ENCODE measurements at regions not wholly inside any gene's neighbourhood (a gene's known extent, or its start where the extent isn't known, plus 50 kb on each side); places are given as distances from the start of the nearest gene placed in this dataset.

GRCh38 chr2:43062058-43062457 is 164.3 kb downstream of the ZFP36L2 start:
- H3K4me1 ChIP-seq (ENCODE audit: control insufficient read depth in 4 of 4, insufficient read depth in 4 of 4, low read length in 3 of 4) = peaks cover 2 to 14% (median 6%) of the 10 kb centered on the region in 4 donors
- no peak overlapping the region for H3K9ac ChIP-seq (ENCODE audit: low read depth in 1 of 2, low read length in 2 of 2)
- no peak for DNase-seq (ENCODE audit: low spot score)
- H3K9me3 ChIP-seq (ENCODE audit: control insufficient read depth in 4 of 4, low read length in 3 of 4) = no peaks in the 10 kb centered on the region
- no peak overlapping the region for H3K27ac ChIP-seq (ENCODE audit: low read depth in 1 of 2, low read length in 2 of 2)
- no peak for TF ChIP-seq ATF3 (IDR thresholded peaks at IDR 0.05)
- TF ChIP-seq EGR1 (IDR thresholded peaks at IDR 0.05; ENCODE audit: low read depth in 2 of 2) = no peak
- no peak for TF ChIP-seq RAD21 (IDR thresholded peaks at IDR 0.05)
- TF ChIP-seq HNF4G (IDR thresholded peaks at IDR 0.05) = no peak
- no peak for TF ChIP-seq REST (IDR thresholded peaks at IDR 0.05)
- no peak for TF ChIP-seq MAX (IDR thresholded peaks at IDR 0.05)
- TF ChIP-seq FOXA1 (IDR thresholded peaks at IDR 0.05) = no peak
- TF ChIP-seq GABPA (IDR thresholded peaks at IDR 0.05 in 1 of 2, conservative IDR thresholded peaks at IDR 0.05 in 1 of 2) = no peak
- no peak for TF ChIP-seq ZBTB33 (IDR thresholded peaks at IDR 0.05)
- TF ChIP-seq SP1 (IDR thresholded peaks at IDR 0.05) = no peak
- TF ChIP-seq TAF1 (conservative IDR thresholded peaks at IDR 0.05) = no peak
- TF ChIP-seq RXRA (IDR thresholded peaks at IDR 0.05) = no peak
- H3K4me3 ChIP-seq (ENCODE audit: low read depth in 1 of 3, low read length in 3 of 3) = no peak overlapping the region
- H3K36me3 ChIP-seq (ENCODE audit: control insufficient read depth in 4 of 4, insufficient read depth in 3 of 4, low read depth in 1 of 4, low read length in 3 of 4) = no peaks in the 10 kb centered on the region
- H3K27me3 ChIP-seq (ENCODE audit: control insufficient read depth in 4 of 4, insufficient read depth in 4 of 4, low read length in 3 of 4) = no peaks in the 10 kb centered on the region

- Histone ChIP-seq H3K36me3 (ENCODE audit: control insufficient read depth in 4 of 4, insufficient read depth in 3 of 4, low read depth in 1 of 4, low read length in 3 of 4) (no peaks in the 10 kb centered on the region), H3K27me3 (ENCODE audit: control insufficient read depth in 4 of 4, insufficient read depth in 4 of 4, low read length in 3 of 4) (no peaks in the 10 kb centered on the region), H3K9ac (ENCODE audit: low read depth in 1 of 2, low read length in 2 of 2) (no peak overlapping the region), H3K4me1 (ENCODE audit: control insufficient read depth in 4 of 4, insufficient read depth in 4 of 4, low read length in 3 of 4) (peaks cover 2 to 17% (median 7%) of the 10 kb centered on the region in 4 donors), H3K9me3 (ENCODE audit: control insufficient read depth in 4 of 4, low read length in 3 of 4) (no peaks in the 10 kb centered on the region), H3K27ac (ENCODE audit: low read depth in 1 of 2, low read length in 2 of 2) (no peak overlapping the region), H3K4me3 (ENCODE audit: low read depth in 1 of 3, low read length in 3 of 3) (no peak overlapping the region)
- TF ChIP-seq NR2F2 (IDR thresholded peaks at IDR 0.05) (no peak), HNF4G (IDR thresholded peaks at IDR 0.05) (no peak), YY1 (IDR thresholded peaks at IDR 0.05) (no peak), SP1 (IDR thresholded peaks at IDR 0.05) (no peak), ATF3 (IDR thresholded peaks at IDR 0.05) (no peak), FOXA1 (IDR thresholded peaks at IDR 0.05) (no peak), EGR1 (IDR thresholded peaks at IDR 0.05; ENCODE audit: low read depth in 2 of 2) (no peak), ZBTB33 (IDR thresholded peaks at IDR 0.05) (no peak)
- WGBS = 96% methylated on average over 3 of the region's 3 CpGs
- DNase-seq (ENCODE audit: low spot score) = no peak
Measured at GRCh38 chr2:43060390-43061016, 165.9 kb downstream of the ZFP36L2 start.

All from liver (tissue), 7 donors.